H1 (cell line): ENCODE measurements at regions not wholly inside any gene's neighbourhood (a gene's known extent, or its start where the extent isn't known, plus 50 kb on each side); places are given as distances from the start of the nearest gene placed in this dataset.

Experiments used
- CTCF ChIA-PET: fragments of 300-600 bp; sonication (Branson Sonifier 250); formaldehyde crosslinking; loops from one replicate; lab custom pipeline; 2021; ENCODE audit not compliant: partially characterized antibody; lab: Charles Lee
- POLR2A ChIA-PET: fragments of 300-600 bp; sonication (Branson Sonifier 250); formaldehyde crosslinking; loops from one replicate; lab custom pipeline; 2021; ENCODE audit warnings: inconsistent platforms; ENCODE audit not compliant: partially characterized antibody; lab: Charles Lee
- DNase-seq, 2 experiments: peaks; one replicate each; pipeline versions ENCODE4 v3.0.0 to v3.0.0-alpha.2; 2010 to 2022; ENCODE audit warnings: low spot score in 2 of 2, low read depth in 1 of 2, mixed read lengths in 1 of 2
- FAIRE-seq: peaks from 2 replicates; lab custom pipeline; 2011; peaks lifted over from hg19 to GRCh38; lab: Jason Lieb, UNC
- H2AFZ ChIP-seq: 2 replicates; pipeline ENCODE4 v1.8.1; 2012; ENCODE audit warnings: low read length, inconsistent platforms
- H2AK5ac ChIP-seq: 2 replicates; pipeline ENCODE4 v1.6.1; 2013; ENCODE audit warnings: low read depth, low read length
- H2BK120ac ChIP-seq: replicated peaks from 2 replicates; pipeline ENCODE3; 2013; ENCODE audit warnings: low read depth, low read length, inconsistent platforms
- H2BK12ac ChIP-seq: 2 replicates; pipeline ENCODE4 v1.6.1; 2013; ENCODE audit warnings: low read depth, low read length
- H2BK15ac ChIP-seq: 2 replicates; pipeline ENCODE4 v1.6.1; 2013; ENCODE audit warnings: low read length
- H2BK20ac ChIP-seq: 2 replicates; pipeline ENCODE4 v1.6.1; 2013; ENCODE audit warnings: low read length
- H2BK5ac ChIP-seq: 2 replicates; pipeline ENCODE4 v1.6.1; 2013; ENCODE audit warnings: low read depth, low read length
- H3K14ac ChIP-seq: 2 replicates; pipeline ENCODE4 v1.6.1; 2013; ENCODE audit warnings: inconsistent platforms; ENCODE audit not compliant: insufficient read length
- H3K18ac ChIP-seq: 2 replicates; pipeline ENCODE4 v1.6.1; 2013; ENCODE audit warnings: low read length; ENCODE audit errors: extremely low read depth
- H3K23ac ChIP-seq: 2 replicates; pipeline ENCODE4 v1.6.1; 2013; ENCODE audit warnings: inconsistent platforms; ENCODE audit not compliant: insufficient read length
- H3K23me2 ChIP-seq: 2 replicates; pipeline ENCODE4 v1.6.1; 2013; ENCODE audit warnings: low read depth, low read length
- H3K27ac ChIP-seq: 2 replicates; pipeline ENCODE4 v1.6.1; 2011; ENCODE audit warnings: low read depth, low read length, inconsistent platforms
- H3K27me3 ChIP-seq, 4 experiments: replicated peaks in 1 of 4; 1 replicate in 1 of 4; 2 replicates in 3 of 4; pipeline versions ENCODE4 v1.6.1 to v1.8.1; 2011 to 2013; ENCODE audit warnings: low read length in 3 of 4, mild to moderate bottlenecking in 3 of 4, inconsistent platforms in 2 of 4, mixed read lengths in 2 of 4, moderate library complexity in 1 of 4; ENCODE audit not compliant: control insufficient read depth in 3 of 4, insufficient read depth in 3 of 4; ENCODE audit errors: extremely low read depth in 1 of 4
- H3K36me3 ChIP-seq, 4 experiments: 2 replicates each; pipeline versions ENCODE4 v1.6.1 to v1.8.1; 2011 to 2013; ENCODE audit warnings: mild to moderate bottlenecking in 4 of 4, low read length in 3 of 4, moderate library complexity in 2 of 4, control low read depth in 1 of 4, inconsistent platforms in 1 of 4; ENCODE audit not compliant: insufficient read depth in 4 of 4, control insufficient read depth in 2 of 4
- H3K4ac ChIP-seq: replicated peaks from 2 replicates; pipeline ENCODE3; 2013; ENCODE audit warnings: low read length, low read depth, mixed read lengths, inconsistent platforms; ENCODE audit not compliant: insufficient read length
- H3K4me1 ChIP-seq, 4 experiments: replicated peaks in 1 of 4; 1 replicate in 1 of 4; 2 replicates in 3 of 4; pipeline versions ENCODE4 v1.6.1 to v1.8.1; 2011 to 2013; ENCODE audit warnings: low read length in 3 of 4, inconsistent platforms in 2 of 4, mixed read lengths in 1 of 4; ENCODE audit not compliant: insufficient read depth in 4 of 4, control insufficient read depth in 3 of 4
- H3K4me2 ChIP-seq, 2 experiments: 2 replicates each; pipeline versions ENCODE4 v1.6.1 to v1.8.1; 2011 to 2013; ENCODE audit warnings: low read depth in 2 of 2, low read length in 2 of 2, control low read depth in 1 of 2, inconsistent platforms in 1 of 2, mild to moderate bottlenecking in 1 of 2; ENCODE audit not compliant: insufficient read depth in 1 of 2
- H3K4me3 ChIP-seq, 4 experiments: fragments of 200-600, 300-600 bp in 1 of 4; sonication (generic), shearing (Covaris generic), sonication (Bioruptor Twin) in 1 of 4; 2 replicates each; pipeline versions ENCODE4 v1.5.1 to v1.8.1; 2011 to 2016; ENCODE audit warnings: low read length in 4 of 4, low read depth in 3 of 4, control low read depth in 2 of 4, inconsistent platforms in 2 of 4, mild to moderate bottlenecking in 2 of 4, mixed read lengths in 1 of 4, moderate library complexity in 1 of 4; ENCODE audit not compliant: insufficient read depth in 2 of 4; ENCODE audit errors: extremely low read depth in 1 of 4
- H3K56ac ChIP-seq: replicated peaks from 2 replicates; pipeline ENCODE3; 2013; ENCODE audit warnings: low read depth, mild to moderate bottlenecking, mixed read lengths, low read length, inconsistent platforms; ENCODE audit not compliant: insufficient read length
- H3K79me1 ChIP-seq: 2 replicates; pipeline ENCODE4 v1.6.1; 2013; ENCODE audit warnings: low read depth, low read length, control low read depth
- H3K79me2 ChIP-seq, 2 experiments: 2 replicates each; pipeline versions ENCODE4 v1.6.1 to v1.8.1; 2012 to 2013; ENCODE audit warnings: low read length in 2 of 2, mild to moderate bottlenecking in 2 of 2, inconsistent platforms in 1 of 2; ENCODE audit not compliant: insufficient read depth in 2 of 2, control insufficient read depth in 1 of 2
- H3K9ac ChIP-seq, 4 experiments: replicated peaks in 1 of 4; 1 replicate in 1 of 4; 2 replicates in 3 of 4; pipeline versions ENCODE4 v1.6.1 to v1.8.1; 2011 to 2013; ENCODE audit warnings: low read depth in 3 of 4, low read length in 3 of 4, control low read depth in 2 of 4, mild to moderate bottlenecking in 2 of 4, moderate library complexity in 2 of 4, inconsistent platforms in 1 of 4; ENCODE audit errors: extremely low read depth in 1 of 4
- H3K9me3 ChIP-seq, 2 experiments: 2 replicates each; pipeline versions ENCODE4 v1.6.1 to v1.8.1; 2012 to 2013; ENCODE audit warnings: mild to moderate bottlenecking in 2 of 2, moderate library complexity in 2 of 2, control low read depth in 1 of 2, inconsistent platforms in 1 of 2, low read depth in 1 of 2, low read length in 1 of 2, mixed read lengths in 1 of 2; ENCODE audit not compliant: insufficient read depth in 2 of 2
- H4K20me1 ChIP-seq, 2 experiments: replicated peaks in 1 of 2; 2 replicates each; pipeline versions ENCODE3 to v1.8.1; 2011 to 2013; ENCODE audit warnings: inconsistent platforms in 2 of 2, low read length in 2 of 2, mild to moderate bottlenecking in 1 of 2; ENCODE audit not compliant: insufficient read depth in 2 of 2, control insufficient read depth in 1 of 2
- H4K5ac ChIP-seq: 2 replicates; pipeline ENCODE4 v1.6.1; 2013; ENCODE audit warnings: low read length, low read depth, mixed read lengths, inconsistent platforms; ENCODE audit not compliant: insufficient read length
- H4K8ac ChIP-seq: 2 replicates; pipeline ENCODE4 v1.8.0; 2013; ENCODE audit warnings: mild to moderate bottlenecking, moderate library complexity, low read length, inconsistent platforms; ENCODE audit not compliant: insufficient read depth; ENCODE audit errors: extremely low read depth
- H4K91ac ChIP-seq: replicated peaks from 2 replicates; pipeline ENCODE3; 2013; ENCODE audit warnings: low read length, mixed read lengths, inconsistent platforms; ENCODE audit not compliant: insufficient read length
- ATF3 ChIP-seq: IDR thresholded peaks from 2 replicates; pipeline ENCODE4 v1.6.1; 2011; ENCODE audit warnings: low read depth, mild to moderate bottlenecking, low read length; ENCODE audit not compliant: insufficient read depth
- CTBP2 ChIP-seq: IDR thresholded peaks from 2 replicates; pipeline ENCODE4 v1.7.0; 2011; ENCODE audit warnings: borderline replicate concordance, mild to moderate bottlenecking, moderate library complexity, mixed read lengths, low read length; ENCODE audit not compliant: insufficient read depth, insufficient read length
- GABPA ChIP-seq: IDR thresholded peaks from 2 replicates; pipeline ENCODE4 v1.6.1; 2011; ENCODE audit warnings: mild to moderate bottlenecking, low read length, moderate library complexity, borderline replicate concordance; ENCODE audit not compliant: insufficient read depth
- HDAC2 ChIP-seq, 2 experiments: fragments of 300-600 bp in 1 of 2; sonication (generic) in 1 of 2; IDR thresholded peaks; 2 replicates each; pipeline ENCODE4 v1.6.1; 2011 to 2012; ENCODE audit warnings: low read depth in 2 of 2, low read length in 2 of 2, mild to moderate bottlenecking in 2 of 2, moderate library complexity in 2 of 2, borderline replicate concordance in 1 of 2, inconsistent platforms in 1 of 2
- HDAC6 ChIP-seq: IDR thresholded peaks from one replicate; pipeline ENCODE4 v1.7.1; 2012; ENCODE audit warnings: low read depth, mild to moderate bottlenecking, inconsistent platforms, low read length, moderate library complexity
- JUN ChIP-seq: IDR thresholded peaks from 2 replicates; pipeline ENCODE4 v1.6.1; 2011; ENCODE audit warnings: low read depth, mild to moderate bottlenecking, improper control_type of control experiment, low read length
- KDM1A ChIP-seq: fragments of 200-600, 300-600 bp; sonication (generic); IDR thresholded peaks from 2 replicates; pipeline ENCODE4 v1.7.1; 2016; ENCODE audit warnings: mild to moderate bottlenecking, low read length, borderline replicate concordance
- KDM4A ChIP-seq: IDR thresholded peaks from one replicate; pipeline ENCODE4 v1.7.1; 2012; ENCODE audit warnings: low read depth, mild to moderate bottlenecking, moderate library complexity, low read length, inconsistent platforms; ENCODE audit not compliant: severe bottlenecking
- NRF1 ChIP-seq: IDR thresholded peaks from 2 replicates; pipeline ENCODE4 v1.6.1; 2011; ENCODE audit warnings: mild to moderate bottlenecking, low read depth, low read length, improper control_type of control experiment
- RAD21 ChIP-seq, 2 experiments: IDR thresholded peaks in 1 of 2; conservative IDR thresholded peaks in 1 of 2; 2 replicates each; pipeline ENCODE4 v1.6.1; 2011; ENCODE audit warnings: low read depth in 2 of 2, low read length in 2 of 2, improper control_type of control experiment in 1 of 2, inconsistent platforms in 1 of 2, mild to moderate bottlenecking in 1 of 2, moderate library complexity in 1 of 2
- RBBP5 ChIP-seq: IDR thresholded peaks from 2 replicates; pipeline ENCODE4 v1.7.1; 2012; ENCODE audit warnings: low read depth, mild to moderate bottlenecking, inconsistent platforms, low read length, moderate library complexity, borderline replicate concordance
- SAP30 ChIP-seq: fragments of 300-600 bp; sonication (generic); IDR thresholded peaks from 2 replicates; pipeline ENCODE4 v1.7.1; 2012; ENCODE audit warnings: low read length, moderate library complexity, mild to moderate bottlenecking, inconsistent platforms; ENCODE audit not compliant: insufficient read depth, insufficient replicate concordance
- SUZ12 ChIP-seq: fragments of 200-600 bp; sonication (generic); IDR thresholded peaks from 2 replicates; pipeline ENCODE4 v1.6.1; 2012; ENCODE audit warnings: mild to moderate bottlenecking, inconsistent platforms, low read length, moderate library complexity, mixed read lengths
- WGBS, 2 experiments: shearing (Covaris generic) in 1 of 2; methylation state at CpG; one replicate each; pipeline versions ENCODE4 v1.1.6 to v1.1.7; 2013 to 2015; ENCODE audit warnings: low lambda C conversion rate in 2 of 2, mixed read lengths in 2 of 2, inconsistent platforms in 1 of 2, low coverage in 1 of 2, missing lambda C conversion rate in 1 of 2; ENCODE audit not compliant: insufficient replicate concordance in 2 of 2, insufficient coverage in 1 of 2, insufficient read length in 1 of 2; ENCODE audit errors: extremely low coverage in 1 of 2, missing lambda C conversion rate in 1 of 2; 5-methylcytosine and 5-hydroxymethylcytosine counted together

GRCh38 chr6:1018041-1018440, 293.9 kb upstream of the FOXQ1 start:
- Histone ChIP-seq H3K23ac (no peak overlapping the region), H3K18ac (no peak overlapping the region), H3K4me2 (no peak overlapping the region), H3K4ac (no peak overlapping the region), H3K79me2 (no peaks in the 10 kb centered on the region), H2BK20ac (no peak overlapping the region), H3K14ac (no peak overlapping the region), H3K23me2 (no peaks in the 10 kb centered on the region), H2AK5ac (no peak overlapping the region), H2BK5ac (no peak overlapping the region), H2BK12ac (no peak overlapping the region), H3K27ac (no peak overlapping the region), H3K9ac (no peak overlapping the region), H4K91ac (no peak overlapping the region), H3K36me3 (no peaks in the 10 kb centered on the region), H4K8ac (no peak overlapping the region), H3K56ac (no peak overlapping the region), H2BK120ac (no peak overlapping the region), H3K9me3 (no peaks in the 10 kb centered on the region), H2AFZ (no peak overlapping the region), H4K5ac (no peak overlapping the region), H2BK15ac (no peak overlapping the region), H3K4me3 (no peak overlapping the region), H3K4me1 (no peaks in the 10 kb centered on the region), H3K27me3 (no peaks in the 10 kb centered on the region), H4K20me1 (no peaks in the 10 kb centered on the region), H3K79me1 (no peaks in the 10 kb centered on the region)
- WGBS, 2 experiments: 95% methylated on average over 3 of the region's 3 CpGs; no CpG with 5 or more reads in 1 of the 2 experiments
- ChIA-PET CTCF (interaction anchor here (0.7 to 1.1 kb wide), 2 partner anchors 317 to 990 kb away, joined by 3 read pairs; no protein-coding TSS in a partner anchor), POLR2A (no interaction called here)
- DNase-seq (no peak), FAIRE-seq (no peak)
- TF ChIP-seq GABPA (no peak), KDM4A (no peak), RBBP5 (no peak), CTBP2 (no peak), JUN (no peak), RAD21 (IDR thresholded peaks at IDR 0.05 in 1 of 2, conservative IDR thresholded peaks at IDR 0.05 in 1 of 2; ENCODE audit: low read depth in 2 of 2, low read length in 2 of 2) (no peak), SUZ12 (no peak), ATF3 (no peak), HDAC6 (no peak), KDM1A (no peak), SAP30 (no peak), HDAC2 (IDR thresholded peaks at IDR 0.05; ENCODE audit: borderline replicate concordance in 1 of 2, low read depth in 2 of 2, low read length in 2 of 2) (no peak), NRF1 (no peak)
